GM18511 (cell line): ENCODE measurements at regions not wholly inside any gene's neighbourhood (a gene's known extent, or its start where the extent isn't known, plus 50 kb on each side); places are given as distances from the start of the nearest gene placed in this dataset.
A peak's percentile ranks its signal among the peaks of the same experiment; 100 is the strongest.
"Not testable (repeated sequence)": the region's sequence is repeated elsewhere in the genome, so short reads cannot be mapped to it uniquely, and the experiment has no call there.

Experiments used
- ATAC-seq: cut with Tn5 transposase; IDR thresholded peaks from one replicate; pipeline ENCODE4 v1.9.1; 2021; ENCODE audit warnings: mild to moderate bottlenecking, moderate library complexity; ENCODE audit not compliant: unreplicated experiment

GRCh38 chr10:9158675-9159074 is 1104.2 kb downstream of the GATA3 start:
- ATAC-seq: no peak

GRCh38 chr10:9160275-9160674 is 1105.8 kb downstream of the GATA3 start:
- ATAC-seq: no peak

GRCh38 chr10:9163699-9164098 is 1109.2 kb downstream of the GATA3 start:
- no peak for ATAC-seq

DNA sequence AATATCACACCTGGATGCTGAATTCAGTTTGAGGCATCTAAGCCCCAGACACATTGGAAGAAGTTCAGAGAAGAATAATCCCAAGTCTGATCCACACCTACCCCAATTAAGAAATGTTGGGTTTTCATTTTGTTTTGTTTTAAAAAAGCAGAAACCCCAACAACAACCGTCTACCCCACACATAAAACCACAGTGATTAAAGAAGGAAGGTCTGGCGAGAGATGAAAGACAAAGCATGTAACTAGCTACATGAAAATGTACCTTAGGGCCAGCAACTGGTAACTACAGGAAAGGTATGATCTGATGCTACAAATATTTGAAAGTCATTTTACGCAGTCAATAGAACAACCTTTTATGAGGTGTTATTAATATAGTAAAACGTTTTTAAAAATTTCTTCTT is 1112.3 kb downstream of the GATA3 start:
- ATAC-seq: no peak

DNA sequence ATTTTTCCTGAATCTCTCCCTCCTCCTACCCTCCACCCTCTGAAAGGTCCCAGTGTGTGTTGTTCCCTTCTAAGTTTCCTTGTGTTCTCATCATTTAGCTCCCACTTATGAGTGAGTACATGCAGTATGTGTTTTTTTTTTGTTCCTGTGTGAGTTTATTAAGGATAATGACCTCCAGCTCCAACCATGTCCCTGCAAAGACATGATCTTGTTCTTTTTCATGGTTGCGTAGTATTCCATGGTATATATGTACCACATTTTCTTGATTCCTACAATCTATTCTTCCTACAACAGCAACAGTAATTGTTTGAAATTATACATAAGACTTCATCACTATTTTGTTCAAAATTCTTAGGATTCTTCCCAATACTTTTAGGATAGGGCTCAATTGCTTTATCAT is 1117.8 kb downstream of the GATA3 start:
- no peak for ATAC-seq

DNA sequence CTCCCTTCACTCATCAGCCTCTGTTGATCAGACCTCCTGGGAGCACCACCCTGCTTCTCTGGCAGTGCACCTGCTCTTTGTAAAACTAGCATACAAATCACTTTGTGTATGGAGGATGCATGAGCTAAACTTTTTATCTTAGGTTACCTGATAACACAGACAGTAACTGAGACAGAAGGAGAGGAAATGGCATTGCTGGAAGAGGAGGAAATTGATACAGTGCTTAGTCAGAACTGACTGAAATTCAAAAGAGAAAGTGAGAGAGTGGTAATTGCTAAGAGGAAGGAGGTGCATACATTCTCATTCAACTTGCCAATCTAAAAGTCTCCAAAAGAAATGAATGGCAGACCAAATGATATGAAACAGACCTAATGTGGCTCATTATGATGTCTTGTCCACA is 1120.7 kb downstream of the GATA3 start:
- ATAC-seq: peak; percentile 51

- ATAC-seq: not testable (repeated sequence)
These were observed 1128.9 kb downstream of the GATA3 start for GRCh38 chr10:9183197-9183880.

GRCh38 chr10:9188022-9188810 is 1133.7 kb downstream of the GATA3 start:
- no peak for ATAC-seq

DNA sequence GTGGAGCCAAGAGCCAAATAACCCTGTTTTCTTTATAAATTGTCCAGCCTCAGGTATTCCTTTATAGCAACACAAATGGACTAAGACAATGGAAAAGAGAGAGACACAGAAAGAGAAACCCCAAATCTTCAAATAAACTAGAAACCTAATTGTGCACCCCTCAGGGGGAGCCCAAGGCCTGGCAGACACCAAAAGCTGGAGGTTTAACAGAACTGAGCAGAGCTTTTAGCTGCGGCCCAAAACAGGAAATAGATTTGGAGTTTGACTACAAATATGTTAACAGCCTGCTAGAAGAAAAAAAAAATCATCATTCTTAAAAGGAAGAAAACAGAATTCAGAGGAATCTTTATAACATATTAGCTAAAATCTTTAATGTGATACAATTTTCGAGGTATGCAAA is 1135.0 kb downstream of the GATA3 start:
- no peak for ATAC-seq

- ATAC-seq: no peak
These were observed 1138.6 kb downstream of the GATA3 start for GRCh38 chr10:9193120-9193519.

DNA sequence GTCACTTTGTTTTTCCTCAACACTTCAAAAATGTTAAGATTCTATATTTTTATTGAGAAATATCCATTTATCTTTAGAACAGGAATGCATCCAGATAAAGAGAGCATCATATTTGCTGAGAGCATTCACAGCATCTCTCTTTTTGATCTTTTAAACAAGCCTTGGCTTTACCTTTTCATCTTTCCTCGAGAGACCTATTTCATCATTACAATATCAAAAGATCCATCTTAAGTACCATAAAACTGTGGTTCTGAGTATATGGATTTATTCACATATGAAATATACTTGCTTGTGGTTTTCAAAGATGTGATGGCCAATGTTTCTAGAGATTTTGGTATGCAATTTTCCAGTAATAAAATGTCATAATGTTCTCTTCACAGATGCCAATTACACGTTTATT is 1140.9 kb downstream of the GATA3 start:
- no peak for ATAC-seq

DNA sequence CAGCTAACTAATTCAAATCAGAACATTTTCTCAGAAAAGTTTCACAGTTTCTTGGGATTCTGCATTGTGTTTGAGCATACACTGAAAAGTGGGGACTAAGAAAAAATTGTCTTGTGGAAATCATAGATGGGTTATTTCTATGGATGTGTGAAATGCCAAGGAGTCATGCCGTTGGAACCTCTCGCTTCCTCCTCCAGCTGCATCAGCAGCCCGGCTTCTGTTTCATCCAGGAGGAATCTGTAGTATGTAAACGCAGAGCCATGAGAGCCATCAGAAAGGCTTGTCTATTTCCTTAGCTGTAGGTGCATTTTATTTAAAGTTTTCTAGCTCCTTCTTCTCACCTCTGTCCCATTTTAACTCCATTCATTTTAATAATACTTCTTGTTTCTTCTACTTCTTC is 1144.1 kb downstream of the GATA3 start:
- no peak for ATAC-seq

GRCh38 chr10:9205558-9205957 is 1151.1 kb downstream of the GATA3 start:
- no peak for ATAC-seq

GRCh38 chr10:9209105-9209798 is 1154.8 kb downstream of the GATA3 start:
- peak; percentile 92 for ATAC-seq

DNA sequence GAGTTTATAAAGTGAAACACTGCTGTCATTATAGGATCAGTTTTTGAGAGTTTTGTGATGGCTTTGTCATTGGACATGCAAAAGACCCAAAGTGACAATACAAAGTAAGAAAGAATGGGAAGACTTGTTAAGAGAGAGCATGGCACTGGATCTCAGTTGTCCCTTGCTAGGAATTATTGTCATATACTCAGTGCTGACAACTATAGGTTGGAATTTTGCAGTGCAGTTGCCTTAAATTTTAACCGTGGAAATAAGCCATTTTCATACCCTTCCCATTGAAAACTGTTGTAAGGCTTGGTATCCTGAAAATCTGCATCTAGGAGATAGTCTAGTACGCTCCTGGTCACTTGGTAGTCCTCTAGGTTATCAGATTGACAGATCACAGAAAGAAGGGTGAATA is 1156.7 kb downstream of the GATA3 start:
- ATAC-seq: no peak

- no peak for ATAC-seq
These were observed 1160.1 kb downstream of the GATA3 start for GRCh38 chr10:9214618-9215017.

DNA sequence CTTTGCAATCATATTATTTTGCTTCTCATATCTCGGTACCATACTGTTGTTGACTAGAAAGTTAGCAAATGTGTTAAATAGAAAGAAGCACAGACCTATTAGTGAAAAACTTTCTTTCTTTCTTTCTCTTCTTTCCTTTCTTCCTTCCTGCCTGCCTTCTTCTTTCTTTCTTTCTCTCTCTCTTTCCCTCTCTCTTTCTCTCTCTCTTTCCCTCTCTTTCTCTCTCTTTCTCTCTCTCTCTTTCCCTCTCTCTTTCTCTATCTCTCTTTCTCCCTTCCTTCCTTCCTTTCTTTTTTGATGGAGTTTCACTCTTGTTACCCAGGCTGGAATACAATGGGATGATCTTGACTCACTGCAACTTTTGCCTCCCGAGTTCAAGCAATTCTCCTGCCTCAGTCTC is 1160.6 kb downstream of the GATA3 start:
- ATAC-seq: no peak

DNA sequence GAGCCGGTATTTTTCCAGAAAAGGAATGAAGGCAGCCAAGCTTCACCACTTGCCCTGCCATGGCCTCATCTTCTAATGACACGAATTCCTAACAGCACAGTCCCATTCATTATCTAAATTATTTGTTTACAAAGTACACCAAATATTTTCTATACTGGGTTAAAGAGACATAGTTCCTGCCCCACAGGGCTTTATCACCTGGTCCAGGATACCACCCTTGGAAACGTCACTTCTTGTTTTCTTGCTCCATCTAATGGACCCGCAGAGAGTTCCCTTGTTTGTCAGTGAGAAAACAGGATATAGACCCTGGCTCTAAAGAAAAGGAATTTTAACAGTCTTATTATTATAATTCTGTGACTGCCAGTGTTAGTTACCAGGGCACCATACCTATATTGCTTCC is 1165.4 kb downstream of the GATA3 start:
- ATAC-seq: no peak

DNA sequence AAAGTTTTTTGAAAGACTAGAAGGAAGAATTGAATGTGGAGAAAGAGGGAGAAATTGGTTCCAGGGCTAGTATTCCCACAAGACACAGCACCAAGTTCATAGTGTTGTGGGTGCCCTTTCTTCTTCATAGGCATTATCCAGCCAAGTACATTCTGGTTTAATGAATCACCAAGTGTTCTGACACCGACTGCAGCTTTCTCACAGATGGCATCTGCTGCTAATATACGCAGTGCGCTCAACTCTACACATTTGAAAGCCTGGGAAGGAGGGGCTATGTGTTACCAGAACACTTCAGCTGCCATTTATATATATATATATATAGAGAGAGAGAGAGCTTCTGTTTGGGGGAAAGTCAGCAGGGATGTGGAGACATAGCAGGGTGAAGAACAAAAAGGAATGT is 1168.4 kb downstream of the GATA3 start:
- ATAC-seq: no peak

- ATAC-seq: no peak
These were observed 1173.3 kb downstream of the GATA3 start for GRCh38 chr10:9227679-9228365.

- ATAC-seq: no peak
These were observed 1174.3 kb downstream of the GATA3 start for GRCh38 chr10:9228771-9229170.
